ENCODE measurements at regions not wholly inside any gene's neighbourhood (a gene's known extent, or its start where the extent isn't known, plus 50 kb on each side); places are given as distances from the start of the nearest gene placed in this dataset.

DNA sequence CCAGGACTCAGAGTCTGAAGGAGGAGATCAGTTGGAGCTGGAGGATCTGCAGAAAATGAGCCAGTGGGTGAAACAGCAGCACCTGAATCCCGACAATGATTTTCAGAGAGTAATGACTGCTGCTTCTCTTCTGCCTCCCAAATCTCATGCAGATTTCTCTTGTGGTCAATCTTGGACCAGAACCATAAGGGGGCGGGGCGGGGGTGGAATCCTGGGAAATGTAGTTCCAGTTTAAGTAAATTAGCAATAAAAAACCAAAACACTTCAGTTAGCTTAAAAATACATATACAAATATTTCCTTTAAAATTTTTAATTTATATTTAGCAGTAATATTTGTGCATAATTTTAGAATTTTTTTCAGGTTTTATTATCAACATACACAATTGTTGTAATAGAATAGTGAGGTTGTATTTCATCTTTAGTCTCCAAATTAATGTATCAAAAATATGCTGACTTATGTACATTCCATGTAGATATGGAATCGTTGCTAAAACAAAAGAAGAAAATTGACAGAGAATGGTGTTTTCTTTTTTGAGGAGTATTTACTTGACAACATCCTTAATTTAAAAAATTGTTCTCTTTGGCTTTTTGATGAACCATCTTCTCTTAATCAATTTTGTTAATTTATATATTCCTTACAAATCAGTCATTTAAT is 223.5 kb upstream of the SYT10 start:
- TF ChIP-seq ISL1 (CRISPR knock-in tag; IDR thresholded peaks at IDR 0.05) (no peak), ZNF70 (CRISPR knock-in tag; IDR thresholded peaks at IDR 0.05) (no peak), ESRRG (CRISPR knock-in tag; IDR thresholded peaks at IDR 0.05) (no peak), ZFP30 (CRISPR knock-in tag; IDR thresholded peaks at IDR 0.05) (no peak), ZNF565 (CRISPR knock-in tag; conservative IDR thresholded peaks at IDR 0.05; ENCODE audit: low read depth) (no peak), OSR1 (CRISPR knock-in tag; IDR thresholded peaks at IDR 0.05) (no peak), CSRNP3 (CRISPR knock-in tag; IDR thresholded peaks at IDR 0.05) (no peak), BACH2 (CRISPR knock-in tag; IDR thresholded peaks at IDR 0.05; ENCODE audit: borderline replicate concordance) (no peak), ZC3H10 (CRISPR knock-in tag; IDR thresholded peaks at IDR 0.05) (no peak), TOX (CRISPR knock-in tag; IDR thresholded peaks at IDR 0.05; ENCODE audit: borderline replicate concordance) (no peak), CSDC2 (CRISPR knock-in tag; IDR thresholded peaks at IDR 0.05) (no peak), PPARA (CRISPR knock-in tag; IDR thresholded peaks at IDR 0.05; ENCODE audit: borderline replicate concordance) (no peak), TSHZ2 (CRISPR knock-in tag; IDR thresholded peaks at IDR 0.05) (no peak), POU6F1 (CRISPR knock-in tag; IDR thresholded peaks at IDR 0.05; ENCODE audit: borderline replicate concordance, low read depth) (no peak), ZFP3 (CRISPR knock-in tag; IDR thresholded peaks at IDR 0.05) (no peak), PATZ1 (CRISPR knock-in tag; IDR thresholded peaks at IDR 0.05; ENCODE audit: borderline replicate concordance) (no peak), GLIS3 (CRISPR knock-in tag; IDR thresholded peaks at IDR 0.05) (no peak), SNAI2 (CRISPR knock-in tag; IDR thresholded peaks at IDR 0.05) (no peak), ZNF8 (CRISPR knock-in tag; IDR thresholded peaks at IDR 0.05) (no peak)
- TF ChIP-seq, protein P1, sequence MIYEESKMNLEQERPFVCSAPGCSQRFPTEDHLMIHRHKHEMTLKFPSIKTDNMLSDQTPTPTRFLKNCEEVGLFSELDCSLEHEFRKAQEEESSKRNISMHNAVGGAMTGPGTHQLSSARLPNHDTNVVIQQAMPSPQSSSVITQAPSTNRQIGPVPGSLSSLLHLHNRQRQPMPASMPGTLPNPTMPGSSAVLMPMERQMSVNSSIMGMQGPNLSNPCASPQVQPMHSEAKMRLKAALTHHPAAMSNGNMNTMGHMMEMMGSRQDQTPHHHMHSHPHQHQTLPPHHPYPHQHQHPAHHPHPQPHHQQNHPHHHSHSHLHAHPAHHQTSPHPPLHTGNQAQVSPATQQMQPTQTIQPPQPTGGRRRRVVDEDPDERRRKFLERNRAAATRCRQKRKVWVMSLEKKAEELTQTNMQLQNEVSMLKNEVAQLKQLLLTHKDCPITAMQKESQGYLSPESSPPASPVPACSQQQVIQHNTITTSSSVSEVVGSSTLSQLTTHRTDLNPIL (CRISPR knock-in tag; IDR thresholded peaks at IDR 0.05; ENCODE audit: low read depth): no peak

GRCh38 chr12:33669349-33669748 is 229.7 kb upstream of the SYT10 start:
- no peak for ATAC-seq
- TF ChIP-seq ZNF8 (CRISPR knock-in tag; IDR thresholded peaks at IDR 0.05): no peak
- no peak for TF ChIP-seq TCF4 (CRISPR knock-in tag; IDR thresholded peaks at IDR 0.05; ENCODE audit: borderline replicate concordance)
- TF ChIP-seq ZFP30 (CRISPR knock-in tag; IDR thresholded peaks at IDR 0.05): no peak
- no peak for TF ChIP-seq TSHZ2 (CRISPR knock-in tag; IDR thresholded peaks at IDR 0.05)
- no peak for TF ChIP-seq RARB (CRISPR knock-in tag; IDR thresholded peaks at IDR 0.05)

More for the DNA sequence above, 223.5 kb upstream of the SYT10 start:
- no peak for ATAC-seq
